HG03097 (cell line): ENCODE measurements at regions not wholly inside any gene's neighbourhood (a gene's known extent, or its start where the extent isn't known, plus 50 kb on each side); places are given as distances from the start of the nearest gene placed in this dataset.

Experiments
- ATAC-seq: cut with Tn5 transposase; IDR thresholded peaks from one replicate; pipeline ENCODE4 v1.9.1; 2021; ENCODE audit not compliant: unreplicated experiment, low FRiP score

GRCh38 chr6:132244744-132245143 lies 156.5 kb downstream of the MOXD1 start:
- no peak for ATAC-seq

GRCh38 chr6:132236744-132237143 lies 164.5 kb downstream of the MOXD1 start:
- ATAC-seq = no peak

- no peak for ATAC-seq
These were observed 165.0 kb downstream of the MOXD1 start for GRCh38 chr6:132236281-132236680.

- ATAC-seq = no peak
These were observed 165.5 kb downstream of the MOXD1 start for GRCh38 chr6:132235596-132236280.

GRCh38 chr6:132234356-132234755 lies 166.9 kb downstream of the MOXD1 start:
- ATAC-seq = no peak

- no peak for ATAC-seq
These were observed 170.0 kb downstream of the MOXD1 start for GRCh38 chr6:132231121-132231884.

- no peak for ATAC-seq
These were observed 172.4 kb downstream of the MOXD1 start for GRCh38 chr6:132228894-132229293.

- ATAC-seq = no peak
These were observed 173.4 kb downstream of the MOXD1 start for GRCh38 chr6:132227904-132228303.

- no peak for ATAC-seq
These were observed 176.3 kb downstream of the MOXD1 start for GRCh38 chr6:132224943-132225342.

GRCh38 chr6:132220800-132221199 lies 180.5 kb downstream of the MOXD1 start:
- ATAC-seq = no peak

GRCh38 chr6:132219901-132220300 lies 181.4 kb downstream of the MOXD1 start:
- no peak for ATAC-seq

- ATAC-seq = no peak
These were observed 183.1 kb downstream of the MOXD1 start for GRCh38 chr6:132218059-132218696.

- no peak for ATAC-seq
These were observed 185.5 kb downstream of the MOXD1 start for GRCh38 chr6:132215805-132216204.

- no peak for ATAC-seq
These were observed 186.6 kb downstream of the MOXD1 start for GRCh38 chr6:132214716-132215115.

GRCh38 chr6:132213732-132214131 lies 187.5 kb downstream of the MOXD1 start:
- ATAC-seq = no peak

GRCh38 chr6:132213191-132213590 lies 188.1 kb downstream of the MOXD1 start:
- ATAC-seq = no peak

GRCh38 chr6:132210886-132211563 lies 190.2 kb downstream of the MOXD1 start:
- no peak for ATAC-seq

GRCh38 chr6:132209351-132209750 lies 191.9 kb downstream of the MOXD1 start:
- ATAC-seq = no peak

- ATAC-seq = no peak
These were observed 193.3 kb downstream of the MOXD1 start for GRCh38 chr6:132207991-132208390.

- ATAC-seq = no peak
These were observed 195.3 kb downstream of the MOXD1 start for GRCh38 chr6:132205946-132206345.

- no peak for ATAC-seq
These were observed 196.7 kb downstream of the MOXD1 start for GRCh38 chr6:132204591-132204990.
